ENCODE measurements at regions not wholly inside any gene's neighbourhood (a gene's known extent, or its start where the extent isn't known, plus 50 kb on each side); places are given as distances from the start of the nearest gene placed in this dataset.
A peak's percentile ranks its signal among the peaks of the same experiment; 100 is the strongest.

DNA sequence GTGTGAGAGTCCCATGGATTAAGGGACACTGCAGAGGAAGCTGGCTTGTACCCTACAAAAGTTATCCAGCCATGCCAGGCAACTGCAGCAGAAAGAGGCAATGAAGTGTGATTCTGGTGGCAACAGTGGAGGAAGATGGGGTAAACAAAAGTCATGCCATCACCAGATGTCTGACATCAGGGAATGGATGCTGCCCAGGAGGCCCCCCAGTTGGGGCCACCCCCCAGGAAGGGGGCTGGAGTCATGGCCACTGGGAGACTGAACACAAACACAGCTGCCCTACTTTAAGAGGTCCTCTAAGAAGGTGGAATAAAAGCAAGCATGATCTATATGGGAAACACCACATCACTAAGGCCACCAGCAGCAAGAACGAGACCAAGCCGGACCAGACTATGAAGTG is 235.3 kb downstream of the KLF12 start:
- Histone ChIP-seq H3K9ac (ENCODE audit: insufficient read length) (no peak overlapping the region), H3K9me3 (ENCODE audit: low read depth, low read length) (no peaks in the 10 kb centered on the region), H3K36me3 (ENCODE audit: insufficient read depth, low read length) (no peaks in the 10 kb centered on the region), H3K4me3 (no peak overlapping the region), H3K27ac (no peak overlapping the region)
- TF ChIP-seq EZH2 (IDR thresholded peaks at IDR 0.05) (no peak), POLR2AphosphoS5 (IDR thresholded peaks at IDR 0.05; ENCODE audit: borderline replicate concordance, low read depth, low read length) (no peak), FOXP2 (optimal IDR thresholded peaks at IDR 0.05; ENCODE audit: control extremely low read depth, extremely low read length, insufficient read depth) (no peak)
- DNase-seq (ENCODE audit: low read depth, low spot score): no peak

DNA sequence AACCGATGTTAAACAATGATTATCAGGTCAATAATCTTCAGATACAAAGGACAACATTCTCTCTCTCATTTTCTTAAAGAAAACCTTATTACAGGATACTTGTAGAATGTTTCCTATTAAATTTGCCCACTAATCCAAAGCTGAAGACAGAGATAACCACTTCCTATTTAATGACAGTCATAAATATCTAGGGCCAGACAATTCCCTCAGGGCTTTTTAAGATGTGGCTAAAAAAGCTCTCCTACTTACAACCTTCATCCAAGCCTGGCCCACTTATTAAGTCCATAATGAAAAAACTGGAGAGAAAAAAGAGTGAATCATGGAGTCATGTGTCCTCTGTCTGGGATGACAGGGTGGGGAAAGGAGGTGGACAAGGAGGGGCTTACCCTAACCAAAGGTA is 235.9 kb downstream of the KLF12 start:
- DNase-seq (ENCODE audit: low read depth, low spot score): peak; percentile 28
- H3K9me3 ChIP-seq (ENCODE audit: low read depth, low read length): no peaks in the 10 kb centered on the region
- H3K4me3 ChIP-seq: no peak overlapping the region
- H3K9ac ChIP-seq (ENCODE audit: insufficient read length): no peak overlapping the region
- H3K27ac ChIP-seq: no peak overlapping the region
- no peaks in the 10 kb centered on the region for H3K36me3 ChIP-seq (ENCODE audit: insufficient read depth, low read length)
- TF ChIP-seq POLR2AphosphoS5 (IDR thresholded peaks at IDR 0.05; ENCODE audit: borderline replicate concordance, low read depth, low read length) (no peak), FOXP2 (optimal IDR thresholded peaks at IDR 0.05; ENCODE audit: control extremely low read depth, extremely low read length, insufficient read depth) (no peak)

DNA sequence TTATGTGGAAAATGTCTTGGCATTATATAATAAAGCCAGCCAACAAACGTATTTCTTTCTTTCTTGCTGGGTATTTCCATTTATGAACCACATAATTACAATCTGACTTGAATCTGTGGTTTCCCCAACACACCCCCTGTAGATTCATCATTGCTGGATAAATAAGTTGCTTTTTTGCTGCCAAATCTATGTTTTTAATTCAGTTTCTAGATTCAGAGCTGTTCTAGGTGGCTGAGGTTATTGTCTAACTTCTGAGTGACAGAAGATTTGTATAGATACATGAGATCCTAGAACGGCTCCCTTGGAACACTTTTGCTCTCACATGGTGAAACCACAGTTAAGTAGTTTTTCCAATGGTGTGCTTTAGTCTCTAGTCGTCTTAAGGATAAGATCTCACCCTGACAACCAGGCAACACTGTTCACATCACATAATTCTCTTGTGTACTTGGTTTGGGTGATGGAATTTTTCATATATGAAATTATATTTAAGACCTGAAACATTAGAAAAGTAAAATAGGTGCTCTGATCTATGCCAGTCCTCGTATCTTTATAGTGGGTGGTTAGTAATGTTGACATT is 239.1 kb downstream of the KLF12 start:
- no peak overlapping the region for H3K4me3 ChIP-seq
- H3K36me3 ChIP-seq (ENCODE audit: insufficient read depth, low read length): no peaks in the 10 kb centered on the region
- DNase-seq (ENCODE audit: low read depth, low spot score): peak; percentile 44
- no peak overlapping the region for H3K27ac ChIP-seq
- TF ChIP-seq FOXP2 (optimal IDR thresholded peaks at IDR 0.05; ENCODE audit: control extremely low read depth, extremely low read length, insufficient read depth): no peak
- TF ChIP-seq EZH2 (IDR thresholded peaks at IDR 0.05): no peak
- TF ChIP-seq POLR2AphosphoS5 (IDR thresholded peaks at IDR 0.05; ENCODE audit: borderline replicate concordance, low read depth, low read length): no peak
- H3K9me3 ChIP-seq (ENCODE audit: low read depth, low read length): no peaks in the 10 kb centered on the region
- no peak overlapping the region for H3K9ac ChIP-seq (ENCODE audit: insufficient read length)

DNA sequence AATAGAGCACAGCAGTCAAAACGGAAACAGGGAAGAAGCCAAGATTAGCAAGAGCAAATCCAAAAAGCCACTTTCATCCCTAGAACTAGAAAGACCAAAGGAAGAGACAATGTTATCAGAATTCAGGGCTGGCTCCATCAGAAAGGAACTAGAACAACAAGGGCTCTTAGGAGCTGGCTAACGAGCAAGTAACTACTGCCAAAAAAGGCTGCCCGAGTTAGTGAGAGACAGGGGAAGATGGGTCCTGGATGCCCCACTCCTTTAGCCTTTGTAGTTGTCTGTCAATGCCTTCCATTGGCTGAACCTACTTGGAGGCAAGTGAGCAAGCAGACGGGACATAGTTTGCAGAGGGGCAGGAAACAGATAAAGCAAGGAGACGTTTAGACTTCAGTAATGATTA is 240.4 kb downstream of the KLF12 start:
- TF ChIP-seq EZH2 (IDR thresholded peaks at IDR 0.05) (no peak), POLR2AphosphoS5 (IDR thresholded peaks at IDR 0.05; ENCODE audit: borderline replicate concordance, low read depth, low read length) (no peak), FOXP2 (optimal IDR thresholded peaks at IDR 0.05; ENCODE audit: control extremely low read depth, extremely low read length, insufficient read depth) (no peak)
- H3K4me3 ChIP-seq: no peak overlapping the region
- H3K36me3 ChIP-seq (ENCODE audit: insufficient read depth, low read length): no peaks in the 10 kb centered on the region

DNA sequence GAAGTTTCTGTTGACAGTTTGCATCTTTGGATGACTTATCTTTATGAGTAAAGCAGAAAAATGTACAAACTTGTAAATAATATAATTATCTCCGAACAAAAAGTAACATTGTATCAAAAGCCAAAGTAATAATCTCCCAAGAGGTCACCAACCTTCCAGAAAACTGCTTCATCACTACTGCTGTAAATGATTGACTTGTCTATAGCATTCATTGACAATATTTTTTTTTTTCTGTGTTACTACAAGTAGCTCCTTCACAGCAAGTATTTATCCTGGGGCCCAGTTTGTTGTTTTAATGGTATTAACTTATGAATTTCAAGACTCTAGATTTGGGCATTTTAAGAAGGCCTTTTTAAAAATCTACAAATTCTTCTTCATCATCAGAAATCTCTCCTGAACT is 242.4 kb downstream of the KLF12 start:
- Histone ChIP-seq H3K4me3 (no peak overlapping the region), H3K27ac (no peak overlapping the region), H3K9me3 (ENCODE audit: low read depth, low read length) (no peaks in the 10 kb centered on the region), H3K9ac (ENCODE audit: insufficient read length) (no peak overlapping the region), H3K36me3 (ENCODE audit: insufficient read depth, low read length) (no peaks in the 10 kb centered on the region)
- TF ChIP-seq POLR2AphosphoS5 (IDR thresholded peaks at IDR 0.05; ENCODE audit: borderline replicate concordance, low read depth, low read length): no peak
- no peak for TF ChIP-seq EZH2 (IDR thresholded peaks at IDR 0.05)
- TF ChIP-seq FOXP2 (optimal IDR thresholded peaks at IDR 0.05; ENCODE audit: control extremely low read depth, extremely low read length, insufficient read depth): no peak
- no peak for DNase-seq (ENCODE audit: low read depth, low spot score)

More for the DNA sequence above, 240.4 kb downstream of the KLF12 start:
- Histone ChIP-seq H3K9ac (ENCODE audit: insufficient read length) (no peak overlapping the region), H3K27ac (no peak overlapping the region), H3K9me3 (ENCODE audit: low read depth, low read length) (no peaks in the 10 kb centered on the region)
- no peak for DNase-seq (ENCODE audit: low read depth, low spot score)

DNA sequence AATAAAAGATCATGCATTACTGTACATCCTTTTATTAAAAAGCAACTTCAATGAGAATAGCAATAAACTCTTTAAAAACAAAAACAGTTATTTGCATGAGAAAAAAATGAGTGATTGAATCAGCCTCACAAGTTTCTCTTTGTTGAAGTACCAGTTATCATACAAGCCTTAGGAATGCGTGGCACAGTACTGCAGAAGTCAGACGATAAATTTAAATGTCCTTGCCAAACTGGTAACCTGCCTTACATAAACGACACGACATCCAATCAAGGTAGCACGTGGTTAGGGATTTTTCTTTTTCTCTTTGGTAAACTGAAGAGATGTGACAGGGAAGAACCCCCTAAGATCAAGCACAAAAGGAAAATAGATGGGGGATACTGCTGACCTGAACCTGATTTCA is 251.0 kb downstream of the KLF12 start:
- H3K9me3 ChIP-seq (ENCODE audit: low read depth, low read length): no peaks in the 10 kb centered on the region
- no peak overlapping the region for H3K27ac ChIP-seq
- H3K9ac ChIP-seq (ENCODE audit: insufficient read length): no peak overlapping the region
- no peaks in the 10 kb centered on the region for H3K36me3 ChIP-seq (ENCODE audit: insufficient read depth, low read length)
- no peak for TF ChIP-seq POLR2AphosphoS5 (IDR thresholded peaks at IDR 0.05; ENCODE audit: borderline replicate concordance, low read depth, low read length)
- no peak for TF ChIP-seq EZH2 (IDR thresholded peaks at IDR 0.05)
- no peak for TF ChIP-seq FOXP2 (optimal IDR thresholded peaks at IDR 0.05; ENCODE audit: control extremely low read depth, extremely low read length, insufficient read depth)
- no peak overlapping the region for H3K4me3 ChIP-seq
- no peak for DNase-seq (ENCODE audit: low read depth, low spot score)

DNA sequence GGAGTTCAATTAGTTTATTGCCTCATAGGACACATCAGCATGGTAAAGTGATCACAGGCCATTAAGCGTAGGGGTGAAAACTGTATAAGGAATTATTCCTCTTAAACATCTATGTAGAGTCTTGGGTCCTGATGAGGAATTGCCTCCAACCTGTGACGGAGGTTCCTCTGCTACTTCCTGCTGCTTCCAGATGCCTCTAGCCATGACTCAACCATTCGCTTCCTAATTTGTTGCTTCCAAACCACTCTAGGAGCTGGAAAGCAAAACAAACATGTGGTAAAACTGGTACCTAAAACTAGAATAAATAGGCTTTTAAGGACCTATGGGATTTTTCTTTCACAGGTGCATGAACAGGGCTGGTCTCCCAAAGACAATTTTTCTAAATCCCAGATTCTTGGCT is 253.8 kb downstream of the KLF12 start:
- TF ChIP-seq EZH2 (IDR thresholded peaks at IDR 0.05) (no peak), FOXP2 (optimal IDR thresholded peaks at IDR 0.05; ENCODE audit: control extremely low read depth, extremely low read length, insufficient read depth) (no peak), POLR2AphosphoS5 (IDR thresholded peaks at IDR 0.05; ENCODE audit: borderline replicate concordance, low read depth, low read length) (no peak)
- no peak overlapping the region for H3K9ac ChIP-seq (ENCODE audit: insufficient read length)
- no peaks in the 10 kb centered on the region; the same call in 1 of the 2 replicates for H3K9me3 ChIP-seq (ENCODE audit: low read depth, low read length)
- H3K27ac ChIP-seq: no peak overlapping the region
- no peak for DNase-seq (ENCODE audit: low read depth, low spot score)
- no peaks in the 10 kb centered on the region for H3K36me3 ChIP-seq (ENCODE audit: insufficient read depth, low read length)
- H3K4me3 ChIP-seq: no peak overlapping the region

DNA sequence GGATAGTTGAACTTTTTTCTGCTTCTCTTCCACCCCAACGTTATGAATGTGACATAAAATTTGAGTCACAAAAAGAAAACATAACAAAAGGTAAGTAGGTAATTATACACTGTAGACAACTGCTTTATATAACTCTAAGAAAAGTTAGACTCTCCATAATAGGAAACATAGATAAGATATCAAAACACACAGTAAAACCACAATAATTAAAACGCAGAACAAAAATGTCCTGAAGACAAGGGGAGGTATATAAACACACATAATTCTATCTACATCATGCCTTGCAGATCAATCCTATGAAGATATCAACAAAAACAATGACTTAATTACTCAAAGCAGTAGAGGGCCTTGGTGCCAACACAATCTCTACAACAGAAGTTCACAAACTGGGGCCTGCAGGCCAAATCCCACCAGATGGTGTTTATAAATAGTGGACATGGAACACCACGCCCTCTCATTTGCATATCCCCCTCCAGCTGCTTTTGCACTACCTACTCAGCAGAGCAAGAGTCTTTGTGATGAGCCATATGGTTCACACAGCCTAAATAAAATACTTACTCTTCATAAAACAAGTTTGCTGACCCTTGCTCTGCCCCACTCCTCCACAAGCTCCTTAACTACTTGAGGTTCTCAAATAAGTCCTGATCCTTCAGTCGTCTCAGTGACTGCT is 254.7 kb downstream of the KLF12 start:
- Histone ChIP-seq H3K36me3 (ENCODE audit: insufficient read depth, low read length) (no peaks in the 10 kb centered on the region), H3K9ac (ENCODE audit: insufficient read length) (no peak overlapping the region), H3K9me3 (ENCODE audit: low read depth, low read length) (no peaks in the 10 kb centered on the region; the same call in 1 of the 2 replicates), H3K27ac (no peak overlapping the region), H3K4me3 (no peak overlapping the region)
- no peak for DNase-seq (ENCODE audit: low read depth, low spot score)
- no peak for TF ChIP-seq EZH2 (IDR thresholded peaks at IDR 0.05)
- no peak for TF ChIP-seq POLR2AphosphoS5 (IDR thresholded peaks at IDR 0.05; ENCODE audit: borderline replicate concordance, low read depth, low read length)
- TF ChIP-seq FOXP2 (optimal IDR thresholded peaks at IDR 0.05; ENCODE audit: control extremely low read depth, extremely low read length, insufficient read depth): no peak

All from SK-N-MC (cell line).